ENCODE measurements at regions not wholly inside any gene's neighbourhood (a gene's known extent, or its start where the extent isn't known, plus 50 kb on each side); places are given as distances from the start of the nearest gene placed in this dataset.

DNA sequence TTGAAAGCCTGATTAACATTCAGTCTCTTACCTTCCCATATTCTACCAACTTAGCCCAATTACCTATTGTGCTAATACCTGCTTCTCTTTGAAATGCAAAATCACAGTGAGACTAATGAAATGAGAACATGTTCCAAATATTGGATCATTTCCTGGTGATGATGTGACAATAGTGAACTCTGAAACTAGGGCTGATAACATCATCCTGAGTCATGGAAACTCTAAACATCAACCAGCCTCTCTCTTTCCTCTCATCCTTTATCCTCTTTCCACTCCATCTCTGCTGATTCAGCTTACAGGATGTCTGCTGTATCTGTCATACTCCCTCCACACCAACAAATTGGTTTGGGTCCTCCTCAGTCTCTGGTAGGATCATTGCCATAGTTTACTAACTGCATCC lies 98.8 kb upstream of the NCKAP5 start:
- DNase-seq (ENCODE audit: low spot score) = no peak

DNA sequence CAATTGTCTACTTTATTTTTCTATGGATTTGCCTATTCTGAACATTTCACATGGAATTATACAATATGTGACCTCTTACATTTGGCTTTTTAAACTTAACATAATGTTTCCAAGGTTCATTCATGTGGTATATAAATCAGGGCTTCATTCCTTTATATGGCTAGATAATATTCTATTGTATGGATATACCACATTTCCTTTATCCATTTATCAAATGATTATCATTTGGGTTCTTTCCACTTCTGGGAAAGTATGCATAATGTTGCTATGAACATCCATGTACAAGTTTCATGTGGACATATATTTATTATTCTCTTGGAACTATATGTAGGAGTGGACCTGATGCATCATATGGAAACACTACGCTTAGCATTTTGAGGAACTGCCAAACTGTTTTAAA lies 99.7 kb upstream of the NCKAP5 start:
- no peak for DNase-seq (ENCODE audit: low spot score)

DNA sequence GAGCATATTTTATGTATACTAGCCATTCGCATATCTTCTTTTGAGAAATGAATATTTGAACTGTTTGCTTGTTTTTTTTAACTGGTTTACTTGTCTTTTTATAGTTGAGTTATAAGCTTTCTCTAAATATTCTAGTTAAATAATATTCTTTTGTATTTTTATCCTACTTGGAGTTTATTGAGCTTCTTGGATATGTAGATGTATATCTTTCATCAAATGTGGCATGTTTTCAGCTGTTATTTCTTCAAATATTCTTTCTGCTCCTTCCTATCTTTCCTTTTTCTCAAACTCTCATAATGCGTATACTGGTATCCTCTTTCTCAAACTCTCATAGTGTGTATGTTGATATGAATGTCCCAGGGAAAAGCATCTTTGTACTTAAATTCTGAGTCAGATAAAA lies 100.3 kb upstream of the NCKAP5 start:
- no peak for DNase-seq (ENCODE audit: low spot score)

DNA sequence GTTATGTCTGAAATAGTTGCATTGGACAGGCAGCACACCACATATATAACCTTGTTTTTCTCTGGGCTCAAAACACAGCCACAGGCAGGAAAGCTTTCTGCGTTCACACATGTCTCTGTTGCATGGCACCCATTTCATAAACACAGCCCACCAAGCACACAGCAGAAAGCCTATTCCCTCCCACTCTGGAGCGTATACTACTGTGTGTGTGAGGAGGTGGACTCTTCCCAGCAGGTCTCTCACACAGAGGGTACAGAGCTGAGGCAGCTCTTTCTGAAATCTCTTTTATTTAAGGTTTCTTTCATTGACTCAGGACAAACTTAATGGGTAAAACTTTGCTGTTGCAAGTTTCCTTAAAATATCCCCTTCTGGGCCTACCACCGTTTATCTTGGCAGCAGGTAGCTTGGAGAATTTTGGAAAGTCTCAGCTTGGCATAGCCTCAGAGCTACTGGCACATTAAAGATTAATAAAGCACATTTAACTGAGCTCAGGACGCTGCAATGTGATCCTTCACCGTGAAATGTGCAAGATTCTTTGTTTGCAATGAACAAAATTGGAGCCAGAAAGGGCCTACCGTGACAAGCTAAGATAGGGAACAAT lies 105.1 kb upstream of the NCKAP5 start:
- no peak for DNase-seq (ENCODE audit: low spot score)

DNA sequence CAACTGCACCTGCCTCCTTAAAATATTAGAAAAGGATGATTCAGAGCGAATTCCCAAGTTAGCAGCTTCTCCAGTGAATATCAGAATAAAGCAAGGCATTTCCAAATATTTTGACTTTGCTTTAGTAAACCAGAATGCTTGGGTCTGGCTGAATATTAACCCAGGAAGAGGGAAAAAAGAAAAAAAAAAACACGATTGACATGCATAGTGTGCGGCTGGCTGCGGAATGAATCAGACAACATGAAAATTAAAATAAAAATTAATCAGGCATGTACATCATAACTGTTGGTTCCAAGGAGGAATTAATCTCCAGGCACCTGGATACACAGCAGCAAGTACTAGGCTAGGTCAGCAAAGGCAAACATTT lies 105.8 kb upstream of the NCKAP5 start:
- DNase-seq (ENCODE audit: low spot score) = no peak

DNA sequence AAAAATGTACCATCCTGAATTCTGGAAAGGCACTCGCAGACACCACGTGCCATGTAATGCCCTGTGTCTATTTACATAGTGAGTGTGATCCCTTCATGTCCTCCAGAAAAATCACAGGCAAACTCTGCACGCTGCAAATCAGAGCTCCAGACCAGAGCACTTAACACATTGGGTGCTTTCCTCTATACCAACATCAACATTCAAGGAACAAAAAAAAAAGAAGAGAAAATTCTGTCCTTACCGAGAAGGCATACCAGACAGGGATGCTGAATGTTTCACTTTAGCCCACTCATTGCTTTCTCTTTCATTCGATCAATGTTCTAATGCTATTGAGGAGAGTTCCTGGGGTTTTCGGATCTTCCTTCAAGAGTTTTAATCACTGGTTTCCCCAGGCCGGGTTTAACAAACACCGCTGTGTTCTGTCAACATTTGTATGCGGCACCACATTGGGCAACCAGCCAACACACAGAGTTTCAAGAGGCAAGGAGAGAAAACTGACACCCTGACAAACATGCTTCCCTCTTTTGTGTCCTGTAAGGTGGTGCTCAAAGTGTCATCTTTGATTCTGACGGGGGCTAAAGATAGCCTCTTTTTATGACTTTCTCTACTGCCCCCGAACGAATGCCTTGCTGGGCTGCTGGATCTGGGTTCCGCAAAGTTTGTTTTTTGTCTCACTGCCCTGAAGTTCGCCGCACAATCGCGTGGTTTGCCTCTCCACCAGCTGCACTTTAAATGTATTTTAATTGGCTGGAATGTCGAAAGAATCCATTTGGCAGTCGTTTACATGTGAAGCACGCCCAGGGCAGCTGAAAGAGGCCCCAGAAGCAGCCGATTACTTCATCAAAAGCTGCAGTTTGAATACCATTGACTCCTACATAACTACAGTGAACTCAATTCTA lies 106.4 kb upstream of the NCKAP5 start:
- peak; percentile 89 for DNase-seq (ENCODE audit: low spot score)

DNA sequence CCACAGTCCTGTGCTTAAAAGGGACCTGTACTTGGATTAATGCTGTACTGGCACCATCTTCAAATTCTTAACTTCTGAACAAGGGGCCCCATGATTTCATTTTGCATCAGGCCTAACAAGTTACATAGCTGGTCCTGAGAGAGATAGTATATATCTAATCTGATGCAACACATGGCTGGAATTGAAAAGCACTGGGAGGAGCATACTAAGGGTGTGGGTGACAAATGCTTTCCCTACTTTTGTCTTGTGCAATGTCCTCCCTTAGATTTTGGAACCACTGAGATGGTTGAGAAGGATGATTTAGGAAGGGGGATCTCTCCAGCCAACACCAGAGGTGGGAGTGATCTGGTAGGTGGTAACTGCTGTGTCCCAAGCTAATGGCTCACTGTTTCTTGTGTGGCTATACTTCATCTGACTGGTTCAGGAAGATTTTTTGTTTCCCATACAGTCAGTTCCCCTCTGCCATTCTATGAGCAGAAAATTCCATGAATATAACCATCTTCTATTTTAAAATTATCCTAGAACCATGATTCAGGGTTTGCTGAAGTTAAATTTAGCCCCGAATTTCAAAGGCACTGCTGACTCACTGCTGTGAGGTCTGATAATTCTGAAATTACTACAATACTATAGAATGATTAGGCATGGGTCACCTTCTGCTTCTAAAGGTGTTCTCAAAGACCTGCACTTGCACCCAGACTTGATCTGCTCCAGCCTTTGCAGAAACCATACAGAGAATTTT lies 108.3 kb upstream of the NCKAP5 start:
- DNase-seq (ENCODE audit: low spot score) = peak; percentile 27

DNA sequence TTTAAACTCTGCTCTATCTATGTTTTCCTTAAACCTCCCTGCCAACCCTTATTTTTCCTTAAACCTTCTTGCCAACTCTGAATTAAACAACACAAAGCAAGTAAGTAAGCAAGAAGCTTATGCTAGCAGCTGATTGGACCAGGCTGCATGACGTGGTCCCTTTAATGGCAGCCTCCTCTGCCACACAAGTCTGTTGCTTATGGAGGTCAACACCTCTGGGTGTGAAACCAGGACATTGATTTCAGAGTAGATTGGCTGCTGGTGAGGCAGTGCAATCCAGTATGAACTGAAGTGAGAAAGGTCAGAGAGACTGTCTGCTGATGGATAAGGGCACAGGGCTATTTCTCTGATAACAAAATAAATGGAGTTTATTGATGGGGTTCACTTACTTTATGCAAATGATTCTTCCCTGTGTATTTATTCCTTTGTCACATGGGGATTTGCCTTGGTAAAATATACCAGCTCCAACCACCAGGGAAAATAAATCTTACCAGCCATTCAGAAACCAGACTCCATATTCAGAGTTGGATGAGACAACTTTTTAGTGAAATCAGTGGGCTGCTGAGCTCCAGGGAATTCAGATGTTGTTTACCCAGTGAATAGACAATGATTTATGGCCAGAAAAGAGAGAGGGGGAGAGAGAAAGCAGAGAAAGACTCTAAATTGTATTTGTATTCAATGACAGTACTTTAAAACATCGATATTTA lies 112.2 kb upstream of the NCKAP5 start:
- DNase-seq (ENCODE audit: low spot score) = no peak

DNA sequence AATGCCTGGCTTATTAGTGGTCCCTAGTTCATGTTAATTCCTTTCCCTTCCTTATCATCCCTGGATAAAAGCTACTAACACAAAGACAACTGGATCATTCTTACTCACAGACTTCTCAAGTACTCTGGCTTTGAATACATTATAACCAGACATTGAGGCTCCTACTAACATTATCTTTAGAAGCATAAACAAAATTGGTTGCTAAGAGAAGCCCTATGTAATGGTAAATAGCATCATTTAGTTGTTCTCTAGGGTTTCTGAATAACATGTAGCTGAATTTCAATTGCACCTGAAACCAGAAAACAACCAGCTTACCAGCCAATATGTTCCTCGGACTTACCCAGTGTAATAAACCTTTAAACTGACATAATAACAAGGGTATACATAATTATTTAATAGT lies 114.1 kb upstream of the NCKAP5 start:
- peak; percentile 15 for DNase-seq (ENCODE audit: low spot score)

DNA sequence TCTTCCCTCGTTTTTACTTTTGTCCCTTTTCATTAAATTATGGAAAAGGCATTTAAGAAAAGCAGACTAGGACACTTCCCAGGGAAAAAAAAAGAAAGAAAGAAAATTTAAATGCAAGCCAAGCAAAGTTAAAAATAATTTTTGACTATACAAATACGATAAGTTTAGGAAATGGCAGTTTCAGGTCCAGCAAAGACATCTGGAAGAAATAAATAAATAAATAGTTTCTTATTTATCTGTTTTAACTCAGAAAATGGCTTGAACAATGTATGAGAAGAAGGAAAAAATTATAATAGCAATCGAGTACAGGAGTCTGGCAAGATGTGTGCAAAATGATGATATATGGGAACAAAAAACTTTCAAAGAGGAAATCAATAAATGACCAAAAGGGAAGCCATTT lies 114.6 kb upstream of the NCKAP5 start:
- no peak for DNase-seq (ENCODE audit: low spot score)

DNA sequence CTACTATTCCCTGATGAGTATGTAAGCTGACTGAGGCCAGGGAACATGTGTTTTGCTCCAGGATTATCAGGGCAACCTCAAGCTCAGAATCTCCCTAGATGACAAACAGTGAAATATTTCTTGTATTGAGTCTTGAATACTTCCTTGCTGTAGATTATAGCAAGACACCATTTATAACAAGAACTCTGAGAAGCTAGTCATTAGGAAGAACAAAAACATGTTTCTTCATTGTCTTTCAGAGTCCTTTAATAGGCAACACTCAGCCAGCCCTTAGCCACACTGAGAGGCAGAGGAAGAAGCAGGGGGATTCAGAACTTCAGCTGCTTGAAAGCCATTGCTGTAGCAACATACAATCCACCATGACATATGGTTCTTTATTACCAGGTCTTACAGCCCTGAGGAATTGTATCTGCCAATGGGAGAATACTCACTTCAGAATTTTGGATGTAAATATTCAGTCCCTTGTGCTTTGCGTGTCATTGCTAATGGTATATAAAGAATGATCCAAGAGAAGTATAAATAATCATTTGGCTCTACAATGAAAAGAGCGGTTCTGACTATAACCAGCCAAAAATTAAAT lies 117.5 kb upstream of the NCKAP5 start:
- DNase-seq (ENCODE audit: low spot score) = no peak

DNA sequence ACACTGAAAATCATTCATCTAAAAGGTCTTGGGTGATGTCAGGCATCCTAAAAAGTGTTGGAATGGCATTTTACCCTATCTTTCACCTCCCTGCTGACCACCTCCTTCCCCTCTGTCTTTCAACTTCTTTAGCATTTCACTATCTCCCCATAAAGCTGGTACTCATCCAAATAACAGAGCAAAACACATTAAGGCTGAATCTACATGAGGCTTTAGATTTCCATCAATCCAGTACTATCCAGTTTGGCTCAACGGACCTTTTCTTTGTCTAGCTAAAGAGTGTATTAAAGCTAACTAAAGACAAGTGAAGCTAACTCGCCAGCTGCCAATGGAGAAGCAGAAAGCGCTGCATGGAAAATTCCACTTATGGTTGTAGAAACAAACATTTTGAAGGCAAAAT lies 122.5 kb upstream of the NCKAP5 start:
- DNase-seq (ENCODE audit: low spot score) = peak; percentile 10

DNA sequence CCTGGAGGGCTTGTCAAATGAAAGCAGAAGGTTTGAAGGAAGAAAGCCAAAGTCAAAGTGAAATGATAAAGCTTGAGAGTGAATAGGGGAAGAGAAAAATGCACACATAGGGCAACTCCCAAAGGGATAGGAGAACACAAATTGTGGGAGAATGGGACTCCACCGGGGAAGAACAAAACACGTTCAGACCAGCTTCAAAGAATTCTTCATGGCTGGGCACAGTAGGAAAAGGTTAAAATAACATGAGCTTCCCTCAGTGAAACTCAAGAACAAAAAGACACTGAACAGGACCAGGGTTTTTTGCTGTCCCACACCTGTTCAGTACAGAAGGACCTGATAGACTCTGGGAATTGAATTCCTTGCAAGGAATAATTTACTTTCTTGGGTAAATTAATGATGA lies 123.1 kb upstream of the NCKAP5 start:
- no peak for DNase-seq (ENCODE audit: low spot score)

DNA sequence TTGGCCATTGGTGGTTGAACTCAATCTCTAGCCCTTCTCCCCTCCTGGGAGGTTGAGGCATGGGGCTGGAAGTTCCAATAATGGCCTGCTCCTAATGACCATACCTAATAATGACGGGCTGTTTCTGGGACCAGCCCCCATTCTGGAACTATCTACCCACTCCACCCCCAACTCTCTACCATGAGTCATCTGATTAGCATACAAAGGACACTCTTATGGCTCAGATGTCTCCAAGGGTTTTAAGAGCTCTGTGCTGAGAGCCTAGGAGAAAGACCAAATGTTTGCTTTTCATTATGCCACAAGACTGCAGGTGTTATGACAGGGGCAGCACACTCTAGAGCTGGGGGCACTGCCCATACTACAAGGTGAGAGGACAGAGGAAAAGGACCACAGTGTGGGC lies 137.0 kb upstream of the NCKAP5 start:
- no peak for DNase-seq (ENCODE audit: low spot score)

DNA sequence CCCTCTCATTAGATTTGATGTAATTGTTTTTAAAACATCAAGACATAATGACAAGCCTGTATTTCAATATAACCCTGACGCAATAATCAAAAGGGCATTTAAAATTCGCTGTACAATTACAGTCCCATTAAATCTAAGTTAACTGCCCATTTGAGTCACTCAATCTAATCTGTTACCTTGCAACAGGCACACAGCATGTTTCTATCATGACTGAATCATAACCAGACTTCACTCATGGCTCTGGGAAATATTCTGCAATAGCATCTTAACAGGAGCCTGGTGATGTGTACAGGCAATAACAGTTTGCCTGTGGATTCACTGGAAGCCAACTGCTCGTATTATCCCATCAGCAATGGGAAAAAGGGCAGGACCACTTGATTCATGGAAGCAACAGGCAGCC lies 142.3 kb upstream of the NCKAP5 start:
- no peak for DNase-seq (ENCODE audit: low spot score)

DNA sequence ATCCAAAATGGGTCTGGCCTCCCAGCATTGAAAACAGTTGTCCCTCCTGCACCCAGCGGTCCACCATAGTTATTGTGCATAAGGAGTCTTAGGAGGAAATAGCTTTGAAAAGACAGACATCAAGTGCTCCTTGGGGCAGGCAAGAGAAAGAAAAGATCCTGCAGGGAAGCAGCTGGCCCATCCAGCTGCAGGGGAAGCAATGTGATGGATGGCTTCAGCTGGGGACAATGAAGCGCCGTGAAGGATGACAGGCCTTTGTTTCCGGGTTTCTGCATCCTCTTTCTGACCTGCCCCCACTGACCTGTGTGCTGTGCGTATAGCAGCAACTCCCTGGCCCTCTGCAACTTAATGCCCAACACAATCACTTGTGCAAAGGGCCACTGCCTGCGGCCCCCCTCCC lies 142.9 kb upstream of the NCKAP5 start:
- no peak for DNase-seq (ENCODE audit: low spot score)

DNA sequence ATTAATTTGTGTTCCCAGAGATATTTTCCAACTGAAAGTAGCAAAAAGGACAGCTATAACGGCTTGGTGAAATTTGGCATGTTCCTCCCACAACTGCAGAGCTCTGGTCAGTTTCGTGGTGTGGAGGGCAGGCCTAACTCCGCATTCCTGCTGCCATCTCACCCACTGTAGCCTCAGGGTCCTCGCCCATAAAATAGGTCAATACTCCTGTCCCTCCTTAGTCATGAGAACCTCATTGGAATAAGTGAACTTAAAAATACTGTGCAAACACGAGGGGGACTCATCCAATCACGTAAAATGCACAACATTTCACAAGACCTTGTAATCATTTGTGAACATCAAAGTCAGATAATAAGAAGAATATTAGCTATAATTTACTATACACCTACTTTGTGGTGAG lies 143.5 kb upstream of the NCKAP5 start:
- DNase-seq (ENCODE audit: low spot score) = no peak

DNA sequence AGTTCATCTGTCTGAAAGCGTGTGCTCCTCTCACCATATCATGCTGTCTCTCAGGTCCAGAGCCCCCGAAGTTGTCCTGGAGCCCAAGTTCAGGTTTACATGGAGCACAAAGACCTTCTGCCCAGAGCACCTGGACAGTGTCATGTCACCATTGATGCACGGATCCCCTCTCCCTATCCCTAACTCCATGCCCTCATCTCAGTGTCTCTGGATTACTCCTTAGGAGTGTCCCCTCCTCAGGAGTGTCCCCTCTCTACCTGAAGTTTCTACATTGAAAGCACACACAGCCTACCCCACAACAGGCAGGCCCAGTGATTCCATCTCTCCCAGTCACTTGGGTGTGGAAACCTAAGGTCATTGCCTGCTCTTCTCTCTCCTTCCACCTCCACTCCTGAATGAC lies 144.1 kb upstream of the NCKAP5 start:
- DNase-seq (ENCODE audit: low spot score) = no peak

DNA sequence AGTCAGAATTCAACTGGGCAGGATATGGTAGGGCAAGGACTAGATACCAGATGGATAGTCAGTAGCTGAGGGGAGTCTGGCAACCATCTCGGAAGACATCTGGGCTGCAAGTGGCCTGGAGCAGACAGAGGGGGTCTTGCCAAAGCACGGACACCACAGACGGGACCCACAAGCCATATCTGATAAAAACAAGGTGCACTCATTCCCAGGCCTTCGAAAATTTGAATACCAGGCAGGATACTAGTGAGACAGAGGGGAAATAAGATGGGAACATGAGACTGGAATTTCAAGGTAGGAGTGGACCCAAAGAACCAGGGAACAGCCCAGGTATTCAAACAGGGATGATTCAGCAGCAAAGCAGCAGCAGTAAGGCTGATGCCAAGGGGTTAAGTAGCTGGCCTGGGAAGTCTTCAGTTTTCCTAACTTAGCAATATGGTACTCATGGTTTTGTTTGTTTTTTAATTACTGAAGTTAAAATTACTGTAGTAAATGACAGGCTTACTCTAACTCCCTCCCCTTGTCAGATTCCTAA lies 144.9 kb upstream of the NCKAP5 start:
- DNase-seq (ENCODE audit: low spot score) = no peak

DNA sequence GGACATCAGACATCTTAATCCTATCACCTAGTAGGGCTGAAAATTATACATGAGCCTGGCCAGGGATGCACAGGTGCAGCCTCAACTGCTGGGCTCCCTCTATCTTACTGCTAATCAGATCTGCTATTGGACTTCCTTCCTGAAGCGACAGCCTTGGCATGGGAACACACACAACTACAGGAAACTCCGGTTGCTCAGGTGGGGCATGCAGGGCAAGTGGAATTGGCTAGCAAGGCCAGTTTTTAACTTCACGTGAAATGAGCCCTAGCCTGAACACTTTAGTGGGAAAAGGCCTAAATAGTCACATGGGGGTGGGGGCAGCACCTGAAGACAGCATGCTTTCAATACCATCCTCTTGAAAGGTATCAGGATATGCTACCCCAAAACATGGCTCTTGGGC lies 147.9 kb upstream of the NCKAP5 start:
- no peak for DNase-seq (ENCODE audit: low spot score)

DNA sequence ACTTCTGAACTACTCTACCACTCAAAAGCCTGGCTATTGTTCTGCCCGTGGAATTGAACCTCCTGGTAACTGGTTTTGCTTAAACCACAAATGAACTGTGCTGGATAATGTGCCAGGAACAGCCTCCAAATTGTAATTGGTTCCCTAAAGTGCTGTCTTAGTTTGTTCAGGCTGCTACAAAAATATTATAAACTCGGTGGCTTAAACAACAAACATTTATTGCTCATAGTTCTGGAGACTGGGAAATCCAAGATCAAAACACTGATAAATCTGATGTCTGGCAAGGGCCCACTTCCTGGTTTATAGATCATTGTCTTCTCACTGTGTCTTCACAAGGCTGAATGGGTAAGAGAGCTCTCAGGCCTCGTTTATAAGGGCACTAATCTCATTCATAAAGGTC lies 149.2 kb upstream of the NCKAP5 start:
- DNase-seq (ENCODE audit: low spot score) = no peak

All from umbilical cord (tissue), 1 donor.